Prostate gland (tissue), 2 donors: ENCODE measurements at regions not wholly inside any gene's neighbourhood (a gene's known extent, or its start where the extent isn't known, plus 50 kb on each side); places are given as distances from the start of the nearest gene placed in this dataset.

Experiments used
- DNase-seq: peaks from one replicate; pipeline ENCODE4 v3.0.0-alpha.2; 2019; ENCODE audit warnings: low spot score
- H3K27ac ChIP-seq, 2 donors: fragments of 200-600 bp; sonication (generic); 2 replicates each; pipeline ENCODE4 v1.5.1; 2017 to 2019
- H3K27me3 ChIP-seq: fragments of 200-600 bp; sonication (generic); replicated peaks from 2 replicates; pipeline ENCODE4 v1.5.1; 2019; ENCODE audit not compliant: insufficient read depth
- H3K36me3 ChIP-seq, 2 donors: fragments of 200-600 bp; sonication (generic); 1 replicate in 1 of 2; 2 replicates in 1 of 2; pipeline versions ENCODE4 v1.5.1 to v1.8.1; 2017 to 2019
- H3K4me1 ChIP-seq: fragments of 200-600 bp; sonication (generic); replicated peaks from 2 replicates; pipeline ENCODE4 v1.5.1; 2019
- H3K4me3 ChIP-seq, 2 donors: fragments of 200-600 bp; sonication (generic); 2 replicates each; pipeline ENCODE4 v1.5.1; 2017 to 2019
- H3K9me3 ChIP-seq: fragments of 200-600 bp; sonication (generic); 2 replicates; pipeline ENCODE4 v1.5.1; 2017
- CTCF ChIP-seq, 4 experiments: fragments of 200-600 bp in 2 of 4; fragments of 450-650 bp in 2 of 4; sonication (generic) in 2 of 4; IDR thresholded peaks; 1 replicate in 3 of 4; 2 replicates in 1 of 4; pipeline ENCODE4 v1.5.1; 2016 to 2019; ENCODE audit warnings: antibody characterized with exemption in 4 of 4, mild to moderate bottlenecking in 2 of 4, moderate library complexity in 2 of 4
- POLR2A ChIP-seq: fragments of 450-650 bp; IDR thresholded peaks from one replicate; pipeline ENCODE4 v1.6.1; 2016; ENCODE audit warnings: antibody characterized with exemption, mild to moderate bottlenecking
- POLR2AphosphoS5 ChIP-seq: sonication (generic); formaldehyde crosslinking; IDR thresholded peaks from one replicate; pipeline ENCODE4 v1.6.1; 2017; ENCODE audit warnings: antibody characterized with exemption
- WGBS: methylation state at CpG from one replicate; pipeline ENCODE4 v1.1.5; 2018; 5-methylcytosine and 5-hydroxymethylcytosine counted together
- intact Hi-C: fragments of 100-400 bp; cut with DNase I; formaldehyde crosslinking; loops from one replicate; pipeline ENCODE4 v1.14.2; 2022

GRCh38 chr7:42621543-42622219, 290.2 kb downstream of the C7orf25 start:
- intact Hi-C loops = no loop called here
- no peaks in the 10 kb centered on the region for H3K27me3 ChIP-seq
- H3K9me3 ChIP-seq = no peaks in the 10 kb centered on the region
- H3K27ac ChIP-seq = no peak overlapping the region
- TF ChIP-seq CTCF (IDR thresholded peaks at IDR 0.05) (no peak), POLR2A (no peak), POLR2AphosphoS5 (no peak)
- no peak overlapping the region for H3K4me3 ChIP-seq
- DNase-seq = no peak
- WGBS = 65% methylated on average over 3 of the region's 3 CpGs
- H3K36me3 ChIP-seq = no peaks in the 10 kb centered on the region
- no peaks in the 10 kb centered on the region for H3K4me1 ChIP-seq

GRCh38 chr7:42618651-42619360, 293.1 kb downstream of the C7orf25 start:
- intact Hi-C loops = no loop called here
- DNase-seq = no peak
- TF ChIP-seq POLR2A = no peak
- no peak for TF ChIP-seq CTCF (IDR thresholded peaks at IDR 0.05)
- no peak for TF ChIP-seq POLR2AphosphoS5
- no peak overlapping the region for H3K4me3 ChIP-seq
- no peak overlapping the region for H3K27ac ChIP-seq
- 82% methylated on average over 7 of the region's 7 CpGs for WGBS
- H3K36me3 ChIP-seq = no peaks in the 10 kb centered on the region
- no peaks in the 10 kb centered on the region for H3K4me1 ChIP-seq
- H3K27me3 ChIP-seq = no peaks in the 10 kb centered on the region
- H3K9me3 ChIP-seq = no peaks in the 10 kb centered on the region

GRCh38 chr7:42617806-42618457, 293.9 kb downstream of the C7orf25 start:
- intact Hi-C loops = no loop called here
- no peaks in the 10 kb centered on the region for H3K27me3 ChIP-seq
- no peak overlapping the region for H3K27ac ChIP-seq
- H3K4me3 ChIP-seq = no peak overlapping the region
- TF ChIP-seq POLR2A (no peak), POLR2AphosphoS5 (no peak), CTCF (IDR thresholded peaks at IDR 0.05) (no peak)
- H3K4me1 ChIP-seq = no peaks in the 10 kb centered on the region
- H3K9me3 ChIP-seq = no peaks in the 10 kb centered on the region
- WGBS = 23% methylated on average over 8 of the region's 8 CpGs
- H3K36me3 ChIP-seq = no peaks in the 10 kb centered on the region
- no peak for DNase-seq

GRCh38 chr7:42617071-42617765, 294.7 kb downstream of the C7orf25 start:
- intact Hi-C loops = no loop called here
- Histone ChIP-seq H3K9me3 (no peaks in the 10 kb centered on the region), H3K36me3 (no peaks in the 10 kb centered on the region), H3K27ac (no peak overlapping the region), H3K4me1 (no peaks in the 10 kb centered on the region), H3K4me3 (no peak overlapping the region), H3K27me3 (no peaks in the 10 kb centered on the region)
- no peak for DNase-seq
- WGBS = 68% methylated on average over 6 of the region's 6 CpGs
- no peak for TF ChIP-seq POLR2A

- no peak for DNase-seq
- H3K27me3 ChIP-seq = no peaks in the 10 kb centered on the region
- no peak overlapping the region for H3K27ac ChIP-seq
- 74% methylated on average over 4 of the region's 4 CpGs for WGBS
- intact Hi-C loops = no loop called here
- no peak overlapping the region for H3K4me3 ChIP-seq
- no peaks in the 10 kb centered on the region for H3K36me3 ChIP-seq
- no peaks in the 10 kb centered on the region for H3K4me1 ChIP-seq
- H3K9me3 ChIP-seq = no peaks in the 10 kb centered on the region
- TF ChIP-seq CTCF (IDR thresholded peaks at IDR 0.05) = no peak
- TF ChIP-seq POLR2AphosphoS5 = no peak
- TF ChIP-seq POLR2A = no peak
Observed at GRCh38 chr7:42614636-42615035, 297.2 kb downstream of the C7orf25 start.
